SU-DHL-6 (cell line): ENCODE measurements at regions not wholly inside any gene's neighbourhood (a gene's known extent, or its start where the extent isn't known, plus 50 kb on each side); places are given as distances from the start of the nearest gene placed in this dataset.

Experiments
- H2AFZ ChIP-seq: fragments of 200-600 bp; sonication (generic); 2 replicates; pipeline ENCODE4 v1.6.1; 2014; ENCODE audit warnings: low read depth, mild to moderate bottlenecking, moderate library complexity, mixed read lengths, antibody characterized with exemption, low read length; ENCODE audit not compliant: severe bottlenecking
- H3F3A ChIP-seq: fragments of 200-600 bp; shearing (Covaris generic); 2 replicates; pipeline ENCODE4 v1.6.0; 2016; ENCODE audit warnings: antibody characterized with exemption, mild to moderate bottlenecking; ENCODE audit not compliant: insufficient read depth
- H3K27ac ChIP-seq: fragments of 200-600 bp; sonication (generic); 2 replicates; pipeline ENCODE4 v1.5.1; 2016; ENCODE audit warnings: low read depth, mild to moderate bottlenecking, low read length, moderate library complexity, mixed read lengths
- H3K27me3 ChIP-seq: fragments of 200-600 bp; sonication (generic), shearing (Covaris generic); 2 replicates; pipeline ENCODE4 v1.6.0; 2014; ENCODE audit warnings: mild to moderate bottlenecking, low read length
- H3K36me3 ChIP-seq: fragments of 200-600 bp; sonication (generic); 2 replicates; pipeline ENCODE4 v1.6.1; 2014; ENCODE audit warnings: mild to moderate bottlenecking, low read length, mixed read lengths
- H3K4me2 ChIP-seq: fragments of 300-600, 200-600 bp; shearing (Covaris generic), sonication (generic); 2 replicates; pipeline ENCODE4 v1.6.0; 2014; ENCODE audit warnings: low read length, low read depth, mild to moderate bottlenecking; ENCODE audit not compliant: poor library complexity, severe bottlenecking
- H3K4me3 ChIP-seq: fragments of 200-600 bp; sonication (generic); 2 replicates; pipeline ENCODE4 v1.5.1; 2014; ENCODE audit warnings: antibody characterized with exemption, low read length, mild to moderate bottlenecking, mixed read lengths; ENCODE audit not compliant: insufficient read depth, poor library complexity, severe bottlenecking
- H3K79me2 ChIP-seq: fragments of 200-600 bp; sonication (generic); 2 replicates; pipeline ENCODE4 v1.6.1; 2014; ENCODE audit warnings: mild to moderate bottlenecking, low read length, moderate library complexity; ENCODE audit not compliant: insufficient read depth
- H3K9ac ChIP-seq: fragments of 200-600 bp; sonication (generic); 2 replicates; pipeline ENCODE4 v1.7.0; 2014; ENCODE audit warnings: mild to moderate bottlenecking, low read length
- H3K9me2 ChIP-seq: fragments of 200-600 bp; sonication (generic); replicated peaks from 2 replicates; pipeline ENCODE4 v1.6.1; 2014; ENCODE audit warnings: low read length; ENCODE audit not compliant: insufficient read depth
- H3K9me3 ChIP-seq: fragments of 200-600 bp; sonication (generic); 2 replicates; pipeline ENCODE4 v1.6.1; 2014; ENCODE audit warnings: low read length, mixed read lengths; ENCODE audit not compliant: insufficient read depth
- H4K20me1 ChIP-seq: fragments of 200-600 bp; sonication (generic); 2 replicates; pipeline ENCODE4 v1.6.1; 2014; ENCODE audit warnings: low read depth, mild to moderate bottlenecking, antibody characterized with exemption, low read length, moderate library complexity, mixed read lengths
- EZH2phosphoT487 ChIP-seq: fragments of 200-600 bp; sonication (generic), shearing (Covaris generic); conservative IDR thresholded peaks from 2 replicates; pipeline ENCODE4 v1.6.1; 2018; ENCODE audit warnings: mild to moderate bottlenecking, antibody characterized with exemption, low read length, moderate library complexity, mixed read lengths
- TF ChIP-seq, protein P1 (sequence below): fragments of 200-600 bp; sonication (generic); IDR thresholded peaks from one replicate; pipeline ENCODE4 v1.5.1; 2017; ENCODE audit warnings: antibody characterized with exemption, mild to moderate bottlenecking, low read length, moderate library complexity; ENCODE audit not compliant: insufficient read depth, poor library complexity, severe bottlenecking

DNA sequence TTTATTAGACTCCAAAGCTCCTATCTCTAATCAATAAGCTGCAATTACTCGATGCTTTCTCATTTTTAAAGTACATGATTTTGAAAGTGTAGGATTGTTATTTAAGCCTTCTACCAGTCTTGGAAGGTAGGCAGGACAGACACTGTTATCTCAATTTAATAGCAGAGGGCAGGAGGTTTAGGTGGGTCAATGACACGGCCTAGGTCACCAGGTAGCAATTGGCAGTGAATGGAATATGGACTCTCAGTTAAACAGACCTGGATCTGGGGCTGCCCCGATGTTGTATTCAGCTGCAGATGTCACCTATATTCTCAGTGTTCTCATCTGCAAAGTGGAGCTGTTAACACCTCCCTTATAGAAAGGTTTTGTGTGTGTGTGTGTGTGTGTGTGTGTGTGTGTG is 124.4 kb upstream of the ANKFN1 start:
- Histone ChIP-seq H2AFZ (no peak overlapping the region), H3K36me3 (no peaks in the 10 kb centered on the region), H3K9me3 (no peaks in the 10 kb centered on the region), H3K4me2 (no peak overlapping the region), H3K9ac (no peak overlapping the region), H3K27ac (no peak overlapping the region), H3K4me3 (no peak overlapping the region), H3K79me2 (no peaks in the 10 kb centered on the region), H3K9me2 (no peaks in the 10 kb centered on the region), H3F3A (no peaks in the 10 kb centered on the region), H4K20me1 (no peaks in the 10 kb centered on the region), H3K27me3 (no peaks in the 10 kb centered on the region)
- TF ChIP-seq, protein P1, sequence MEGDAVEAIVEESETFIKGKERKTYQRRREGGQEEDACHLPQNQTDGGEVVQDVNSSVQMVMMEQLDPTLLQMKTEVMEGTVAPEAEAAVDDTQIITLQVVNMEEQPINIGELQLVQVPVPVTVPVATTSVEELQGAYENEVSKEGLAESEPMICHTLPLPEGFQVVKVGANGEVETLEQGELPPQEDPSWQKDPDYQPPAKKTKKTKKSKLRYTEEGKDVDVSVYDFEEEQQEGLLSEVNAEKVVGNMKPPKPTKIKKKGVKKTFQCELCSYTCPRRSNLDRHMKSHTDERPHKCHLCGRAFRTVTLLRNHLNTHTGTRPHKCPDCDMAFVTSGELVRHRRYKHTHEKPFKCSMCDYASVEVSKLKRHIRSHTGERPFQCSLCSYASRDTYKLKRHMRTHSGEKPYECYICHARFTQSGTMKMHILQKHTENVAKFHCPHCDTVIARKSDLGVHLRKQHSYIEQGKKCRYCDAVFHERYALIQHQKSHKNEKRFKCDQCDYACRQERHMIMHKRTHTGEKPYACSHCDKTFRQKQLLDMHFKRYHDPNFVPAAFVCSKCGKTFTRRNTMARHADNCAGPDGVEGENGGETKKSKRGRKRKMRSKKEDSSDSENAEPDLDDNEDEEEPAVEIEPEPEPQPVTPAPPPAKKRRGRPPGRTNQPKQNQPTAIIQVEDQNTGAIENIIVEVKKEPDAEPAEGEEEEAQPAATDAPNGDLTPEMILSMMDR = no peak
- TF ChIP-seq EZH2phosphoT487 = no peak

DNA sequence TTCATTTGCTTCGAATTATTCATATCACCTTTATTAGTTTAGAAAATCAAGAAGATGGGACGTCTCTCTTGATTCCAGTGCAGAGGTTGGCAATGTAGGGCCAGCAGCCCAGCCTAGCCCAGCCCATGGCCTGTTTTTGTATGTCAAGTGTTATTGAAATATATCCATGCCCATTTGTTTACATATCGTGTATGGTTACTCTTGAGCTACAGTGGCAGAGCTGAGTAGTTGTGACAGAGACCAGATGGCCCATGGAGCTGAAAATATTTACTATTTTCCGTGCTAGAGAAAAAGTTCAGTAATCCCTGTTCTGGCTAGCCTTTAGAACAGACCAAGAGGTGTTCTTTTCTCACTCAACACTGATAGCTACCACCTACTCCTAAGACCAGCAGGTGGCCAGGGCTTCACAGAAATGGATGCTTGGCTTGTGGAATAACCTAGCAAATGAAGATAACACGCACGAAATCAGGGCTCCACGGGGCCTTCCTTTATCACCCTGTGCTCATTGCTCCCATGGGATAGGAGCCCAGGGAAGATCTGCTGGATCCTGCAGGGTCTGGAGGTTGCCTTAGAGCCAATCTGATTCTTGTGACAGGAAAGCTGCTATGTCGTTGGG is 123.2 kb upstream of the ANKFN1 start:
- H3K9me3 ChIP-seq = no peaks in the 10 kb centered on the region
- H3K36me3 ChIP-seq = no peaks in the 10 kb centered on the region
- H3K79me2 ChIP-seq = no peaks in the 10 kb centered on the region
- H3K4me3 ChIP-seq = no peak overlapping the region
- H4K20me1 ChIP-seq = no peaks in the 10 kb centered on the region
- H3K27me3 ChIP-seq = no peaks in the 10 kb centered on the region
- TF ChIP-seq EZH2phosphoT487 = no peak
- TF ChIP-seq, protein P1 = no peak
- no peaks in the 10 kb centered on the region for H3F3A ChIP-seq
- H3K4me2 ChIP-seq = no peak overlapping the region
- no peak overlapping the region for H3K9ac ChIP-seq
- H3K9me2 ChIP-seq = no peaks in the 10 kb centered on the region
- H2AFZ ChIP-seq = no peak overlapping the region
- H3K27ac ChIP-seq = no peak overlapping the region

DNA sequence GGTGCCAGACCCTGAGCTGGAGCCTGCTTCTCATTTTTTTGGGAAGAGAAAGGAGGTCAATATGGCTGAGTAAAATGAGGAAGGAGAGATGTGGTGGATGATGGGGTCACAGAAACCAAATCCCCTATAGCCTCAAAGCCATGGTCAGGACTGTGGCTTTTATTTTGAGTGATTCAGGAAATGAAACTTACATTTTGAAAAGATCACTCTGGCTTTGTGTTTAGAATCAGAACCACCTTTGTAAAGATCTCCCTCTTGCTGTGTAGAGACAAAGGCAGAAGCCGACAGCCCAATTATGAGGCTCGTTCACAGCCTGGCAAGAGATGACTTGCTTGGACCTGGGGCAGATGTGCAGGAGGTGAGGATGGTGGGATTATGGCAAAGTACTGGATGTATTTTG is 121.6 kb upstream of the ANKFN1 start:
- Histone ChIP-seq H3K36me3 (no peaks in the 10 kb centered on the region), H3K9ac (no peak overlapping the region)
- TF ChIP-seq, protein P1 = no peak
- no peak for TF ChIP-seq EZH2phosphoT487

More for the DNA sequence above, 121.6 kb upstream of the ANKFN1 start:
- H3K27ac ChIP-seq = no peak overlapping the region
- H3K4me3 ChIP-seq = no peak overlapping the region
- no peak overlapping the region for H3K4me2 ChIP-seq
- no peaks in the 10 kb centered on the region for H3K9me2 ChIP-seq
- H3F3A ChIP-seq = no peaks in the 10 kb centered on the region
- no peaks in the 10 kb centered on the region for H4K20me1 ChIP-seq
- no peaks in the 10 kb centered on the region for H3K27me3 ChIP-seq
- H3K9me3 ChIP-seq = no peaks in the 10 kb centered on the region
- no peaks in the 10 kb centered on the region for H3K79me2 ChIP-seq
- no peak overlapping the region for H2AFZ ChIP-seq
